CD4-positive, alpha-beta T cell treated with Interleukin-4 for 4 hours (primary cell): ENCODE measurements at regions not wholly inside any gene's neighbourhood (a gene's known extent, or its start where the extent isn't known, plus 50 kb on each side); places are given as distances from the start of the nearest gene placed in this dataset.

Experiments
- DNase-seq: peaks from one replicate; pipeline ENCODE4 v3.0.0-alpha.2; 2020

DNA sequence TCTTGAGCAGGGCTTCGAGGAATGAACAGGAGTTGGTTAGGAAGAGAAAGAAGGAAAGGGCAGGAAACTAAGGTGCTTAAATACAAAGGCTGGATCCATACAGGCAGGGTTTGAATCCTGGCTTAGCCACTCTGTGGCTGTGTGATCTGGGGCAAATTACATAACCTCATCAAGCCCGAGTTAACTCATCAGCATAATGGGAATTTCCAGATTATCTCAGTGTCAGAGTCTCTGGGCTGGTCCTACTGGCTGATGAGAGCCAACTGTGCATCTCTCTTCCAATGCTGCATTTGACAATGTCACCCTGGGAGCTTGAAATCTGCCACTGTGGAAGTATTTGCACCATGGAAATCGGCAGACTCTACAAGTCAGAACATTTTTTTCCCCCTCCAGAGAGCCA is 83.8 kb upstream of the SLC6A6 start:
- DNase-seq = no peak

DNA sequence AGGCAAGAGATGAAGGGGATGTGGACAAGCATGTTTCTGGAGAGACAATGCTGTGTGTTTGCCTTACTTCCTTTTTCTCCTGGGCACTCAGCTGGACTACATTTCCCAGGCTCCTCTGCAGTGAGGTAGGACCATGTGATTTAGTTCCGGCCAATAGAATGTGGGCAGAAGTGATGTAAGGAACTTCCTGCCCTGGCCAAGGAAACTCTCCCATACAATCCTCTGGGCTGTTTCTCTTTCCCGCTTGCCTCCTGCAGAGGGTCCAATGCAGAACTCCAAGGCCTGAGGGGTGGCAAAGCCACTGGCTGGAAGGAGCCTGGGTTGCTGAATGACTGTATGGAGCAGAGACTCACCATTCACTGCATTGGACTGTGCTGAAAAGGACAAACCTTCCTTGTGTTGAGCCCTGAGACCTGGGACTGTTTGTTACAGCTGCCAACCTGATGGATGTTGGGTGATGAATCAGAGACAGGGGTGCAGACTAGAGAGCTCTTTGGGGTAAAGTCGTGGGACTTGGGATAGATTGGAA is 82.7 kb upstream of the SLC6A6 start:
- no peak for DNase-seq

DNA sequence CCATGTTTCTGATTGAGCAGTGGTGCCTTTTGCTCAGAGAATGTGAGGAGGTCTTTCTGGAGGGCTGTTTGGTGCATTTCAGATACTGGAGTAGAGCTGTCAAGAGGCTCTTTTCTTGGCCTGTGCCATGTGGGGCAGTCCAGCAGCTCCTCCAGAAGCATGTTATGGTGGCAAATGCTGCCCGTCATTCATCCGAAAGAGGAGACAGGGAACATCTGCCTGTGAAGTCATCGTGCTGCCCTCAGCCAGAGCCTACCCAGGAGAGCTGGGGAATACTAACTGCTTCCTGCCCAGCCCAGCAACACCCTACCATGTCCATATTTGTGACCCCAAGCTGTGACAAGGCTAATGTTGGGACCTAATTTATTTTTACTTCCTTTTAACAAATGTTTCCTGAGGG is 82.2 kb upstream of the SLC6A6 start:
- no peak for DNase-seq

DNA sequence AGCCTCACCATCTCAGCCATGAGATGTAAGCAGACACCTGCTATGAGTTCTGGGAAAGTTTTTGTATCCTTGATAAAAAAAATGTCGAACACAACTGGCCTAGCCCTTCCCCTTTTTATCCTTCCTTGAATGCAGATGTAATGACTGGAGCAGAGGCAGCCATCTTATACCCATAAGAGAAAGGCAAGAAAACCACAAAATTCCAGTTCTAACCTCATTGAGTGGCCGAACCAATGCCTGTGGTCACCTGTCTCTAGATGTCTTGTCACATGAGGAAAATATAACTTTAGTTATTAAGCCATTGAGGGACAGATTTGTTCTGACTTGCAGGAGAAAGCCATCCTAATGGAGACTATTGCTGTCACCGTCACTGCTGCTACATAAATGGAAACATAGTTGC is 80.4 kb upstream of the SLC6A6 start:
- DNase-seq = no peak

GRCh38 chr3:14322667-14323295 is 79.6 kb upstream of the SLC6A6 start:
- no peak for DNase-seq

DNA sequence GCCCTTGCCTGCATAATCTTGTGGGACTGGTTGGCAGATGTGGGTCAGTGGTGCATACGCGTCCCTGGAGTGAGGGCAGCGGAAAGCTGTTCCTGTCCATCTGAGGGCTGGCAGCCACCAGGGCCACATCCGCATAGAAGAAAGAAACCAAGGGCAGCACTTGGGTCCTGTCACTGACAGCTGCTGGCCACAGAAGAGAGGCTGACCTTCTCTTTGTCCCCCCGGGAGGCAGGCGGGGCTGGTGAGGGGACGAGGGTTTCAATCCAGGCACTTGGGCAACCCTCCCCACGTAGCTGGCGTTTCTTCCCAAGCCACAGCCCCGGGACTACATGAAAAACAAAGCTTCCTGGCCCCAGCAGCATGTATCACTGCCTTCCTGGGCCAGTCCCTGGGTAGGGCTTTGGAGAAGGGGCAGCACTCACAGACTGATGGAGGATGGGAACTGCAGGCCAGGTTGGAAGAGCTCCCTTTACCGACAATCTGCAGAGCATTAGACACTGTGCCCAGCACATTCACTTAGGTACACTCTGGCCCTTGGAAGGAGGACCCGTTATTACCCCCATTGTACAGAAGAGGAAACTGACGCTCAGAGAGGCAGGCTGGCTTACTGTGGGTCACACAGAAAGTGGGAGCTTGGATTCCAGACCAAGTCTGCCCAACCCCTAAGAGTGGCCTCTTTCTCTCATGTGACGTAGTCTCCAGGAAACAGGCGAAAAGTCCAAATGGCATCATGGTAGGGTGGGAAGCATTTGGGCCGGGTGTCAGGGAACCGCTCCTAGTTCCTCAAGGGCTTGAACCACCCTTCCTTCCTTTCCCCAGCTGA is 78.8 kb upstream of the SLC6A6 start:
- no peak for DNase-seq

DNA sequence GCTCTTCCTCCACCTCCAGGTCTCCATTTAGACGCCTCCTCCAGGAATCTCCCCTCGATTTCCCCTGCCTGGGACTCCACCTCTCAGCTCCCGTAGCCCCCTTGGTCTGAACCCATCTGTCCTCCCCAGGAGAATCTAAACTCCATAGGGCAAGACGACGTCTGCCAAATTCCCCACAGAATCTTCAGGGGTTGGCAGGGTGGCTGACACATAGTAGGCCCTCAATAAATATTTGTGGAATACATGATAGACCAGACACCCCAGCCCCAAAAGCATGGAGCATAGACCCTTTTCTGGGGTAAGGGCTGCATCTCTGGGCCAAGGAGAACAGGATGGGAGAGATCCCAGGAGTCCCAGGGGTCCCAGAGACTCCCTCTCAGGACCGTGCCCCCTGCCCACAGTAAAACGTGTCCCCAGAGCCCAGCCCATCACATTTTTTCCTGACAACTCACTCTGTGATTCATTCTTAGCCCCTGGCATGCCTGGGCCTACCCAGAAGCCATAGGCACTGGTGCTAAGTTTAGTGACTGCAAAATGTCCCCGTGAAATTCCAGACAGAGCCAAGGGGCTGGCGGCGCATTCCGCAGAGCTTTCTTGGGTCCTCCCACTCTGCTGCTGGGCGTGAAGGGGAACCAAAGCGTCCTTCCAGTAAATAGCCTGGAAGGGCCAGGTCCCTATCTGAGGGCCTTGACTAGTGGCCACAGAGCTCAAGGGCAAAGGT is 78.0 kb upstream of the SLC6A6 start:
- DNase-seq = no peak

DNA sequence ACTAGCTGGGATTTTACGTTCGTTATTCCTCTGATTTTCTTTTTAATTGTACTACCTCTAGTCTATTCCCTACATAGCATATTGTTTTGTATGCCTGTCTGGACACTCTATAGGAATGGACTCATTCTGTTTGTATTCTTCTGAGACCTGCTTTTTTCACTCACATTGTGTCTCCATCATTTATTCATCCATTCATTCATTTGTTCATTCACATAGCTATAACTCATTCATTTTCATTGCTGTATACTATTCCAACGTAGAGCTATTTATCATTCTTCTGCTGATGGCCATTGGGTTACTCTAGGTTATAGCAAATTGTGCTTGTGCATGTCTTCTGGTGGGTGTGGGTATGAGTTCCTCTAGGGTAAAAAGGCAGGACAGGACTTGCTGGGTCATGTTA is 74.0 kb upstream of the SLC6A6 start:
- DNase-seq = no peak

- DNase-seq = no peak
Observed at GRCh38 chr3:14329116-14329830, 73.1 kb upstream of the SLC6A6 start.

DNA sequence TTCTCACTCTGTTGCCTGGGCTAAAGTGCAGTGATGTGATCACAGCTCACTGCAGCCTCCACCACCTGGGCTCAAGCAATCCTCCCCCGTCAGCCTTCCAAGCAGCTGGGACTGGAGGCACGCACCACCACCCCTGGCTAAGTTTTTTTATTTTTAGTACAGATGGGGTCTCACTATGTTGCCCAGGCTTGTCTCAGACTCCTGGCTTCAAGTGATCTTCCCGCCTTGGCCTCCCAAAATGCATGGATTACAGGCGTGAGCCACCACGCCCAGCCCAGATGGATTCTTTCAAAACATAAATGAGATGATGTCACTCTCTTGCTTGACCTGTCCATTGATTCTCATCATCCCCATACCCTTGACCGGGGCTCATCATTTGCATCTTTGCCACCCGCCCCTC is 72.6 kb upstream of the SLC6A6 start:
- DNase-seq = no peak

GRCh38 chr3:14330508-14330907 is 71.9 kb upstream of the SLC6A6 start:
- DNase-seq = no peak

DNA sequence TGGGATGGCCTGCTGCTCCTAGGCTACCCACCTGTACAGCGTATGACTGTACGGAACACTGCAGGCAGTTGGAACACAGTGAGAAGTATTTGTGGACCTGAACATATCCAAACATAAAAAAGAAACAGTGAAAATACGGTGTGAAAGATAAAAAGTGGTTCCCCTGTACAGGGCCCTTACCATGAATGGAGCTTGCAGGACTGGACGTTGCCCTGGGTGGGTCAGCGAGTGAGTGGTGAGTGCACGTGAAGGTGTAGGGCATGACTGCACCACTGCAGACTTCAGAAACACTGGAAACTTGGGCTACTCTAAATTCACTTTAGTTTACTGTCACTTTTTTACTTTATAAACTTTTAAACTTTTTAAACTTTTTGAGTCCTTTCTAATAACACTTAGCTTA is 71.2 kb upstream of the SLC6A6 start:
- no peak for DNase-seq

DNA sequence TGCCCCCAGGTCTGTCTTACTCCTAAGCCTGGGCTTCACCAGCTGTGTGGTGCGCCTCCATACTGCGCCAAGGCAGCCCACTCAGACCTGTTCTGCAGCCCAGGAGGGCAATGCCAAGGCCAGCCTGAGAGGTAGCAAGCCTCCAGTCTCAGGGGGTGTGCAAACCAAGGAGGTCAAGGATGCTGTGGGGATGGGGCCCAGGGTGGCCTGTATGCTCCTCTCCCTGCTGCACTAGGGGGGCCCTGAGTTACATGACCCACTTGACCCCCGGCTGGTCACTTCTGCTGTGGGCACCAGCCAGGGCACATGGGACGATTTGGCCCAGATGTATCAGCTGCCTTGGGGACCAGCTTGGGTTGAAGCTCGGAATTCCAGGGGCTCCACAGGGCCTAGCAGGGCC is 70.0 kb upstream of the SLC6A6 start:
- no peak for DNase-seq

- DNase-seq = no peak
Observed at GRCh38 chr3:14333215-14333614, 69.2 kb upstream of the SLC6A6 start.

DNA sequence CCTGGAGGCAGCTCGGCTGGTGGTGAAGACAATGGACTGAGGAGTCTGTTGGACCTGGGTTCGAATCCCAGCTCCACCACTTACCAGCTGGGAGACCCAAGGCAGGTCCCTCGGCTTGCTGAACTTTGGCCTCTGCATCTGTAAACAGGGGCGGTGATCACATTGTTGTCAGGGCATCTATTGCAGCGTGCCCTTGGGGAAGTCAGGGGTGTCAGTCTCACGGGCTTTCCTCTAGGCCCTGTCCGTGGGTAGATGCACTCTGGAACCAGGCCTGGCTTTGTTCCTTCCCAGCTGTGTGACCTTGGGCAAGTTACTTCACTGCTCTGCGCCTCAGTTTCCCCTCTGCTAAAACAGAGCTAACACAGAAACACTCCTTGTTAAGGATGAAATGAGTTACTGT is 68.8 kb upstream of the SLC6A6 start:
- DNase-seq = no peak

DNA sequence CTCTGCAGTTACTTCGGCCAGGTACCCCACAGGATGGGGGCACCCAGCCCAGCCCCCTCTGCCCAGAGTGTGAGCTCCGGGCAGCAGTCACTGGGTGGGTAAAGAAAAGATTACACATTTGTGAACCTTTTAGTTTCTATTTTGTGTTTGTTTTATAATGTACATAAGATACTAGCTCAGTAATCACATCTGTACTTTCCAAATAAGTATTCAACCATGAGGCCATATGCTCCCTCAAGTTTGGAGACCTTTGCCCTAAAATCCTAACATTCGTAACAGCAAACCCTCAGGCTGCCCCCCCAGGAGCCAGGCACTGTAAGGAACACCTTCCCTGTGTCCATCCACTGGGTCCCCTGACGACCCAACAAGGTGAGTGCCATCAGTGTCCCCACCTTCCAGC is 68.3 kb upstream of the SLC6A6 start:
- no peak for DNase-seq

DNA sequence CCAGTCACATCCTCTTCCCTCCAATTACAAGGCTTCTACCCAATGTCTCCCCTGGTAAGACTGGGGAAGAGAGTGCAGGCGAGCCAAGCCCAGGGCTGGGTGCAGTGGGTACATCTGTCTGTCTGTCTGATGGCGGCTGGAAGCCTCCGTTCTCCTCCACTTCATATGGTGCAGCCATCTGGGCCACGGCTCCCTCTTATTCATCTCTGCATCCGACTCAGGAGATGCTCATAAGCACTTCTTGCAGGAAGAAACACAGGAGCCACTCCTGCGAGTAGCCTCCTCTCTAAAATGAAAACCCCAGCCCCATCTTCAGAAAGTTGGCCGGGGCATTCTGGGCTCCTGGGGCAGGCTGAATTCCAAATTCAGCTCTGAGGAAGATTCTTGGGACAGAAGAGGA is 67.5 kb upstream of the SLC6A6 start:
- DNase-seq = no peak

GRCh38 chr3:14335774-14336748 is 66.3 kb upstream of the SLC6A6 start:
- no peak for DNase-seq

DNA sequence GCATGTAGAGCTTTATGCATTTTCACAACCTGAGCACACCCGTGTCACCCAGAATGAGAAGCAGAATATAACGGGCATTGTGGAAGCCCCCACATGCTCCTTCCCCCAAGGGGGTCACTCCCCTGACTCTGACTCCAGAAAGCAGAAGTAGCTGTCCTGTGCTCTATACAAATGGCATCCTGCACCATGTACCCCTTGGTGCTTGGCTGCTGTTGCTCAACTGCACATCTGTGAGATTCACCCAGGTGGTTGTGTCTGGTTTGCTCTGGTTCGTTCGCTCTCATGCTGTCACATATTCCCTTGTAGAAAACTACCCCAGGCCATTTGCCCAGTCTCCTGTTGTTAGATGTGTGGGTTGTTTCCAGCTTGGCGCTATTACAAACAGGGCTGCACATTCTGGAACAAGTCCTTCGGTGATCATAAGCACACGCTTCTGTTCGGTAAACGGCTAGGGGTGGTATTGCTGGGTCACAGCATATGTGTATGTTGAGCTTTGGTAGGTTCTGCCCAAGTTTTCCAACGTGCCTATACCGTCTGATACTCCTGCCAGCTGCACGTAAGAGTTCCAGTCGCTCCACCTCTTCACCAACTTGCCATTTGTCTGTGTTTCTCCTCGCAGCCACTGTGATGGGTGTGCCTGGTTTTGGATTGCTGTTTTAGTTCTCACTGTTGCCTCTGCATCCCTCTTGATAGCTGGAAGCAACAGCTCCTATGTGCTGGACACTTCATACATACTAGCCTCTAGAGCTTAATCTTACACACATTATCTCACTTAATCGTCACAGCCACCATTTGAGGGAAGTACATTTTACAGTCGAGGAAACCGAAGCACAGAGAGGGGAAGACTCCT is 65.4 kb upstream of the SLC6A6 start:
- DNase-seq = no peak

GRCh38 chr3:14337828-14338227 is 64.6 kb upstream of the SLC6A6 start:
- no peak for DNase-seq

- DNase-seq = no peak
Observed at GRCh38 chr3:14338242-14338641, 64.2 kb upstream of the SLC6A6 start.
